ENCODE measurements at regions not wholly inside any gene's neighbourhood (a gene's known extent, or its start where the extent isn't known, plus 50 kb on each side); places are given as distances from the start of the nearest gene placed in this dataset.

- TF ChIP-seq HMGXB4 (CRISPR knock-in tag; IDR thresholded peaks at IDR 0.05) (no peak), ERG (CRISPR knock-in tag; IDR thresholded peaks at IDR 0.05) (no peak), AFF4 (CRISPR knock-in tag; IDR thresholded peaks at IDR 0.05; ENCODE audit: borderline replicate concordance) (no peak), ZMAT4 (CRISPR knock-in tag; IDR thresholded peaks at IDR 0.05) (no peak), ZBTB43 (CRISPR knock-in tag; IDR thresholded peaks at IDR 0.05) (no peak), OVOL2 (CRISPR knock-in tag; IDR thresholded peaks at IDR 0.05; ENCODE audit: borderline replicate concordance) (no peak), STAT6 (CRISPR knock-in tag; conservative IDR thresholded peaks at IDR 0.05; ENCODE audit: low read depth) (no peak), ZNF219 (CRISPR knock-in tag; IDR thresholded peaks at IDR 0.05; ENCODE audit: borderline replicate concordance) (no peak), JUN (CRISPR knock-in tag; IDR thresholded peaks at IDR 0.05) (no peak), PREB (CRISPR knock-in tag; IDR thresholded peaks at IDR 0.05; ENCODE audit: borderline replicate concordance) (no peak), MAX (CRISPR knock-in tag; IDR thresholded peaks at IDR 0.05) (no peak), ZSCAN18 (CRISPR knock-in tag; IDR thresholded peaks at IDR 0.05) (no peak), USF2 (CRISPR knock-in tag; IDR thresholded peaks at IDR 0.05) (no peak), ZNF263 (CRISPR knock-in tag; IDR thresholded peaks at IDR 0.05; ENCODE audit: low read depth) (no peak)
- POLR2A ChIA-PET, result no interaction called here
- ATAC-seq, result no peak
Measured at GRCh38 chr9:12922224-12922866, 147.5 kb downstream of the LURAP1L start.

More at GRCh38 chr9:12922224-12922866, 147.5 kb downstream of the LURAP1L start:
- H3K4me1 Mint-ChIP-seq, result peaks cover 23% of the 10 kb centered on the region
- H3K4me3 Mint-ChIP-seq, result no peak overlapping the region
- CTCF ChIA-PET, result no interaction called here
- H3K27me3 Mint-ChIP-seq (ENCODE audit: low read depth), result no peaks in the 10 kb centered on the region
- DNase-seq (ENCODE audit: low spot score), result no peak
- H3K36me3 Mint-ChIP-seq, result no peaks in the 10 kb centered on the region
- H3K27ac Mint-ChIP-seq, result no peak overlapping the region; the same call in 1 of the 2 replicates
- H3K9me3 Mint-ChIP-seq, result 0 out of 2 replicates have a peak, but pooled peaks cover 5% of the 10 kb centered on the region

Measured in WTC11 (cell line).